Activated CD8-positive, alpha-beta memory T cell treated with anti-CD3 and anti-CD28 coated beads for 1 hour (primary cell): ENCODE measurements at regions not wholly inside any gene's neighbourhood (a gene's known extent, or its start where the extent isn't known, plus 50 kb on each side); places are given as distances from the start of the nearest gene placed in this dataset.

Experiments used
- DNase-seq, 2 donors: peaks; one replicate each; pipeline ENCODE4 v3.0.0-alpha.2; 2020; ENCODE audit warnings: low read depth in 1 of 2; ENCODE audit errors: extremely low read depth in 1 of 2

DNA sequence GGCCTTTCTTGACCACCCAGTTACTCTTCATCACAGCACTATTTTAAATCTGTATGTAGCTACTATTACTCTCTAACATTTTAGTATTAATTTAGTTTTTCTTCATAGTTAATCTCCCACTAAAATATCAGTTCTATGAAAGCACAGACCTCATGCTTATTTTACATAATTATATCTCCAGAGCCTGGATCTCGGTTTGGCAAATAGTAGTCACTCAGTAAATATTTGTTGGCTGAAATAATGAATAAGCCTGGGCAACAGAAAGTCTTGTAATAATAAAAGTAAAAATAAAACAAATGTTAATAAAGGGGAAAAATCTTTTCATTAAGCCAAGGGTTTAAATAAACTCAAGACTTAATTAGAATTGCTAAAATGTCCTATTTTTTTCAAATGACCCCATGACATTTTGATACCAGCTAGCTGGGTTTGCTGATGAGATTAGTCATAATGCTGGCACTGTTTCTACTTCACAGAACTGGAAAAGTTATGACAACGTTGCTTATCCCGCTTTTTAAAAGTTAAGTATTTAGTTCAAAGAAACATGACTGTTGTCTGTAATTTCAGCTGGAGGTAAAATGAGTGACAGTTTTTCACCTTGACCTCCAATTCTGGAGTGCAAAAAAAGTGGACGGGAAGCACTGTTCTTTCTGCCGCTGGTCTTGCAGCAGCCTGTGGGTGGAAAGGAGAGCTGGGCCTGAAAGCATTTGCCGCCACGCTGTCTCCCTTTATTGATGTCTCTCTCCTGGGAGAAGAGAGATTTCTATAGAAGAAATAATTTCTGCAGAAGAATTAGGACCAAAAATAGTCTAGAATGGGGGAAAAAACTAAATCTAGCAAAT is 85.2 kb upstream of the SPATA13 start:
- no peak for DNase-seq

DNA sequence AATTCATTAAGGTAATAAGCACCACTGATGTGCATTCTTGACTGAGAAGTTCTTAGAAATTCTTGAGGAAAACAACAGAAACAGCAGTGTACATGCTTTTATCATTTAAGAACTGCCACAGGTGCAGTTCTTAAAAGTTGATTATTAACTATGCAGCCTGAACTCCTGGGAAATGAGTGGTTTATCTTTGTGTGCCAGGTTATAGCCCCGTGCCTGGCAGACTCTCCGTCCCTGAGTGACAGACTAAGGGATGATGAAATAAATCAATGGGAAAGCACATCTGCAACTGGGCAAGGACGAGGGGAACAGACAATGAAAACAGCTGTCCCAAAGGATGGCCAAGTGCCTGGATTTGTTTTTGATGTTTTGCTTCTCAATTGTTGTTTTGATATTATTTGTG is 84.4 kb upstream of the SPATA13 start:
- DNase-seq: no peak

DNA sequence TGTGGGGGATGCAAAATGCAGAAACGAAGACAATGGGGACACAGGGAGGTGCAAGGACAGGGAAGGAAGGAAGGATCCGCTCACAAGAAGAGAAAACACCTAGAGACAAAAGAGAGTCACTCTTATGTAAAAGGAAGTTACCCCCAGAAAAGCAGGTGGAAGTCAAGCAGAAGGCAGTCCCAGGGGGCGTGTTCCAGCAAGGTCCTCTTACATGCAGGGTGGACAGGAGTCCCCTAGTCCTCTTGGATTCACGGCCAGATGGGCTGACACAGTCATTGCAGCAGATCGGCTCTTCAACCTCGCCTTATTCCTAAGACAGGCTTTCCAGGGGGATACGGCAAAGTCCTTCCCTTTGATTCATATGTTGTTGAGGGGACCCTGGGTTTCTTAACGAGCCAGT is 83.9 kb upstream of the SPATA13 start:
- DNase-seq: no peak

DNA sequence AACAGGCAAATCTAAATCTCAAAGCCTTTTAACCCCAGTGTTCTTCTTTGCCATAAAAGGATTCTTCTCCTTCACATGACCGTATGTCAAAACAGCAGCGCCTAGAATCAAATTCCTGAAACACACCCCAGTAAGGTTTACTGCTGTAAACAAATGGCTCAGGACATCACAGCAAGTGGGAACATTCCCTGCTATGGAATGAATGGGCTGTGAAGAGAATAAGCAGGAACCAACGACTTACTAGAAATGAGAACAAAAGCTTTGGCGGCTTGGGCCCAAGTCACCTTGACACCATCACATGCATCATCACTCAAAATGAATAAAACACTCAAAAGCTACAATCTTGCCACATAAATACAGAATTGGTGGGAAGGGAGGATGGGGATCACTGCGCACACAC is 80.4 kb upstream of the SPATA13 start:
- no peak for DNase-seq

DNA sequence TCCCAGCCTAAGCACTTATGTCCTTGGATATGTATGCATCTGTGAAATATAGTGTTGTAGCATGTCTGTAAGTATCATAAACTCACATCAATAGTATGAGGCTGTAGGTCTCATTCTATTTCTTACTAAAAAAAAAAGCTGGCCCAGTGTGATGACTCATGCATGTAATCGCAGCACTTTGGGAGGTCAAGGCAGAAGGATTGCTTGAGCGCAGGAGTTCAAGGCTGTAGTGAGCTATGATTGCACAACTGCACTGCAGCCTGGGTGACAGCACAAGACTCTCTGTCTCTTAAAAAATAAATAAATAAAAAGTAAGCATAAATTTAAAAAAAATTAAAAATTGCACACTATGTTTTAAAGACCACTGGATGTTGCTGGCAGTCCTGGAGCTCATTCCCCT is 79.1 kb upstream of the SPATA13 start:
- DNase-seq: no peak

DNA sequence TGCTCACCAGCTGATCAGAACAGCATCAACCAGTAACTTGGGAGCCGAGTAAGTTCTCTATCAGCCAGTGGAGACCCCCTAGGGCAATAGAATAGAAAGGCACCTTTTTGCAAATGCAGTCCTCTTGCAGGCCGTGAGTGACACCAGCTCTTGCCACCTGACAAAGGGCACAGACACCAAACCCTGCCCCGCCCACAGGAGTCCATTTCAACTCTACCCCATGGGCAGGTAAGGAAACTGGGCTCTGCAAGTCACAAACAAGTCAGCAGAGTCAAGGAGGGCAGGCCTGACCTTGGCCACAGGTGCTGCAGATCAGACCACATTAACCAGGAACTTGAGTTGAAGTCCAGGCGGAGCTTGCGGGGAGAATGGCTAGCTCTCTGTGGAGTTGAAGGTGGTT is 77.4 kb upstream of the SPATA13 start:
- DNase-seq: no peak

DNA sequence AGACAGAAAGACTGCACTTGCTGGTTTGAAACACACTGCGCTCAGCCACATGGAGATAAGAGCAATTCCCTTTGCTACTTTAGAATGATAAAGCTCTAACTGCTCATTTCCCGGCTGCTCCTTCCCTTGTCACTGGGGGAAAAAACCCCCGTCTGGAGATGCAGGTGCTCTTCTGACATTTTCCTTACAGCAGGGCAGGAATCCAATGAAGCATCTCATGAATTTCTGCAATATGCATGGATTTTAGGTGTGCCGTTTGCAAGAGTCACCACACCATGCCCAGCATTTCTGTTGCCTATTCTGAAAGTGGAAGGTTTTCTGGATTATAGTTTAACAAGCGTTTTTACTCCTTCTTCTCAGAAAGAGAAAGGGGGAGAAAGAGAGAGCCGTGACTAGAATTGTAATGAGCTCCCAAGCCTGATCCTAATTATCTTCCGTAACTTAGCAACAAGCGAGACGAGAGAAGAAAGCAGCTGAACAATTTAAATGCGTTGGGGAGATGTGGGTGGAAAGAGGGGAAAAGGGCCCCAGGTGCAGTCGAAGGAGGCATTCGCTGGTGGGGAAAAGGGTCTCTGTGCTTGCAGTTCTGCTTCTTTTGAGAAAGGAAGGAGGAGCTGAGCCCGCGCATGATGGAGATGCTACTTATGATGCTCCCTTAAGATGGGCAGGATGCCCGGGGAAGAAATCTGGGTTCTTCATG is 76.6 kb upstream of the SPATA13 start:
- no peak for DNase-seq

DNA sequence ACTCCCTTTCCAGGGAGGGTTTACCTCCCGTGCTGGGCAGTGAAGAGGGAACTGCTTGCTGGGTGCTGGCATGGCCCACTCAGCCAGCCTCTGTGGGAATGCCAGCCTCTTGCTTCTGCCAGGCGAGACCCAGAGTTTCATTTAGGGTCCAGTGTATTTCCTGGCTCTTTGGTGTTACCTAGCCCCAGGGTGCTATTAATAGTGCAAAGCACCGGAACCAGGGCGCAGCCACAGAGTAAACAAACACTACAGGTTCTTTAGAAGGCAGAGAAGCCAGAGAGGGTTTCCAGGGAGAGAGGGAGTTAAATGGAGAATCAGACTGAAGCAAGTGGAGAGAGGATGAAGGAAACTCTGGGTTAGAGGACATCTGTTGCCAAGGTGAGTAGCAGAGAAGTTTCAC is 74.9 kb upstream of the SPATA13 start:
- no peak for DNase-seq

DNA sequence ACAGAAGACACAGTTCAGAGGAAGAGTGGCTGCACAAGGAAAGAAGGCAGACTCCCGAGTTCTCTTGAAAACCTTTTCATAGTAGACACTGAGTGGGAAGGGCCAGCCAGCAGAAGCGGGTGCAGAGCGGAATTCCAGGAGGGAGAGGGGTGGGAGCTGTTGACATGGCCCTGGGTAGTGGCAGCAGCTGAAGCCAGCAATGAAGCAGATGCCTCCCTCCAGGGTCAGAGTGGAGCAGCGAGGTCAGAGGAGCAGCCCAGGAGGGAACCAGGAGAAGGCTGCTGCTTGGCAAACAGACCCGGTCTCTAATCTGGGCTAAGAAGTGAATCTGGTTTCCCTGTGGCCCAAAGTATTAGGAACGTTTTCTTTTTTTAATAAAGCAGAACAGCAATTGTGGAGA is 73.9 kb upstream of the SPATA13 start:
- DNase-seq: no peak

DNA sequence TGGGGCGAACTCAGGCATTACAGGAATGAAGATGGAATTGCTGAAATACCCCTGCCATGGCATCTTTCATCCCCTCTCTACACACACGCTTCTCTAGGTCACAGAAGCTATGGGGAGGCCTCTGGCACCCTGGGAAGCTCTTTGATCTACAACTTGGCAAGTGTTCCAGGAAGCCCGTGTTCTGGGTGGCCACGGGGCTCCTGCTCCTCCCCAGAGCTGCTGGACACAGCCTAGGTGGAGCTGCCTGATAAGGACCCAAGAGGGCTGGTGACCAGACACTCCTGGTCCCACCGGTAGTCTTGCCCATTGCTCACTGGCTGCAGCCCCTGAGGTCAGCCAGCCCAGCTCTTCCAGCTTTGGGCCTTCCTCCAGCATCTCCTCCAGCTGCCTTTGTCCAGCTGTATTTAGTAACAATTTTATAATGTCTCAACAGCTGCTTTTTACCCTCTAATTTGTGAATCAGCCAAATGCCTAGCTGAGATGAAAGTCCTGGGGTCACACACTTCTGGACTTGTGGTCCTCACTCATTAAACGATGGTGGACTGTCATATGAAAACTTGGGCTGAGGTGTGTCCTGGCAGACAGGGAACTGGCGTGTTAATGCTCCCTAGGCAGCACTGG is 72.8 kb upstream of the SPATA13 start:
- DNase-seq: no peak

DNA sequence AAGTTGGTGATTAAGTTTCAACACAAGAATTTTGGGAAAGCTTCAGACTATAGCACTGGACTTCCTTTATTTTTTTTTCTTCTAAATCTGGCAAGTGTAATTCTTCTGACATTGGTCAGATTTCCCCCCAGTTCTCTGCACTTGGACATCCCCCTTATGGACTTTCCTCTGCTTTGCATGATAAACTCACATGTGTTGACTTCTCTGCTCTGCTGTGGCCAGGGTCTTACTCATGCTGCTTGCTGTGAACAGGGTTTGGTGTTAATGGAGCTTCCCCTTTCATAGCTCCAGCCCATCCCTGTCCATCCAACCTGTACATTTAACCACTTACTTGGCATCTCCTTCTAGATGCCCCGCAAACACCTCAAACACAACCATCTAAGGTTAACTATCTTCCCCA is 70.5 kb upstream of the SPATA13 start:
- no peak for DNase-seq

DNA sequence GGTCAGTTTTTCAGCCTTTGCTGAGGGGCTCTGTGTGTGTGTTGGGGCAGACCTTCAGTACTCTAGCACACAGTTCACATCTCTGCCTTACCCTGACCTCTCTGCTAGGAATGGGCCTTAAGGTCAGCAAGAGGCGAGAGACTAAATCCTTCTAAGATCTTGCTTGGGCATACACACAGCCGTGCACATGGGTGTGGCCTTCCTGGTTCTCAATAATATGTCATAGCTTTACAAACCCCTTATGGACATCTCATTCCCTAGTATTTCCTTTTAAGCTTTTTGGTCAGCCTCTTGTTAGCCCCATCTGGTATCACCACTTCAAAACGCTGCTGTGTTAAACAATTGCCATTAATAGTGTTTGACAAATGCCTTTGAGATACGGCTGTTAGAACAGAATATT is 69.4 kb upstream of the SPATA13 start:
- no peak for DNase-seq

DNA sequence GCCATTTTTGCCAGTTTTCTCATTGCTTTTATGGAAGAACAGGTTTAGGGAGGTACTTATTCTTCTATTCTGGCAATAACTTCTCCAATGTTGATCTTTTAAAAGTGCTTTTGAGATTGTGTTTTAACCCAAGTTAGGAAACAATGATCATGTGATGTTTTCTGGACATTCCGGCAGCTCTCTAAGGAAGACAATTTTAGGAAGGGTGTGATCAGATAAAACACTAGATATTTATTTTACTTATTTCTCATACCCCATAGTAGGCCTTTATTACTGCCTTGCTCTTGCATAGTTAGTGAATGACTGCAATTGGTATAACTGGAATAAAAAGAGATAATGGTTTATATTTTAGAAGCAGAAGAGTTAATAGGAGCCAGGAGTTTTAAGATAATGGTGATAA is 68.4 kb upstream of the SPATA13 start:
- DNase-seq: no peak

DNA sequence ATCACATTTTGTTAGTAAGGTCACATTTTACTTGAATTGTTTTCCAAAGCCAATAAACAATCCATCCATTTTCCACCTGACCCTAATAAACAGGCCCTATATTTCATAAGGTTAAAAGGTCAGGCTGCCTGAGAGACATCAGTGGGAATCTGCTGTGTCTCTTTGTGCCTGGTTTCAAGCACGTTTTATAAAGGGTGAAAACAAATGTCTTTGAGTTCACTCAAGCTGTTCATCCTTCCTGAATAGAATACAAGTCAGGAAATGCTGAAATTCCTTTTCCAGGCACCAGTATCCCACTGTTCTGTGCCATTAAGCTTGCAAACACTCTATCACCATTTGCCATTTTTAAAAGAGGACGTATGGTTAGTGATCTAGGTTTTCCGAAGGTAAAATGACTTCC is 67.5 kb upstream of the SPATA13 start:
- DNase-seq: no peak

DNA sequence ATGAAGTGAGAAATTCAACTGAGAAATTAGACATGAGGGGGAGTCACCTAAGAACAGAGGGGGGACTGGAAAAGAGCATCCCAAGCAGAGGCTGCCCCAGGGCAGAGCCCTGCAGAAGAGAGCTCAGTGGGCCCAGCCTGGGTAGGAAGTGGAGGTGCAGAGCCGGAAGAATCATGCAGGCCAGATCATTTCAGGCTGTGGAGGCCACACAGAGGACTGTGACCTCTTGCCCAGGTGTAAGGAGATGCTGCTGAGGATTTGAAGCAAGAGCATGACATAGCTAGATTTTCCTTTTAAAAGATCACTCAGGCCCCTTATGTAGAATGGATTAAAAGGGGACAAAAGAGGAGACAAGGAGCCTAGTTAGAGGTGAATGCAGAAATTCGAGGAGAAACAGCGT is 63.9 kb upstream of the SPATA13 start:
- no peak for DNase-seq

DNA sequence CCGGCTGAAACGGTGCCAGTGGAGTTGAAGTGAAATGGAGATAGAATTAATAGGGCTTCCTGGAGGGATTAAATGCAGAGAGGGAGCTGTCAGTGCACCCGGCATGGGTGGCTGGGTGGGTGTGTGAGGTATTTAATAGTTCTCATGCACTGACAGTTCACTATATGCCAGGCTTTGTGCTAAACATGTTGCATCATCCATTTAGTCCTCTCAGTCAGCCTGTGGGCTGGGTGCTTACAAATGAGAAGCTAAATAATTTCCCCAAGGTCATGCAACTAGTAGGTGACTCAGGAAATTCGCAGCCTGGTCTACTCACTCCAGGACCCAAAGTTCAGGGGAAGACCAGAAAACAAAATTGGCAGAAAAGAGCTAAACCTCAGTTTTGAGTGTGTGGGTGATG is 63.5 kb upstream of the SPATA13 start:
- no peak for DNase-seq

DNA sequence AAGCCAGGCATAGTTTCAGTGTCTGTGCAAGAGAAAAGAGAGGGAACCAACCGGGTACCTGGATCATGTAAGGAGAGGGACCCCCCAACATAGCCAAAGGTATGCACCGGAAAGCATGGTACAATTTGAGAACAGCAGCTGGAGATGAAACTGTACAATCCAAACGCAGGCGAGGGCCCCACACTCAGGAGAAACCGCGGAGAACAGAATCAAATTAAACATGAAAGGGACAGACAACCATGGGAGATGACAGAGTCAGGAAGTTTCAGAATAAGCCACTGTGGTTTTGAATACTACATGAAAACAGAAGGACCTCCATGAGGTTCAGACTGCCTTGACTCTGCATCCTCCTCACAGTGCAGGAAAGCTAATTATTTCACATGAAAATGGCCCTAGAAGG is 62.9 kb upstream of the SPATA13 start:
- DNase-seq: no peak

DNA sequence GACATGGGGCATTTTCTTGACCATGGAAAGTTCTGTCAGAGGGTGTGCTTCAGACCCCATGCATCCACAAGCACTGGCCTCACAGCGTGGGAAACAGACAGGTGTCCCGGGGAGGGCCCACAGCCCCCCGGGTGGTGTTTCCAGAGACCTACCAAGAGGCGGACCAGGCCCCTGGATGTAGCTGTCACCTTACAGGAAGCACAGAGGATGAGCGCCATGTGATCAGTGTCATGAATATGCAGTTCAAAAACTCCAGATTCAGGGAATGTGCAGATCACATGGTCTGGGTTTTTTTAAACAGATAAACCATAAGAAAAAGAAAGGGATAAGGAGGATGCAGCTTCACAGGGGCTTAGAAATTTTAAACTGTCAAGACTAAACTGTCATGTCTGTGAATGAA is 61.0 kb upstream of the SPATA13 start:
- DNase-seq: no peak

DNA sequence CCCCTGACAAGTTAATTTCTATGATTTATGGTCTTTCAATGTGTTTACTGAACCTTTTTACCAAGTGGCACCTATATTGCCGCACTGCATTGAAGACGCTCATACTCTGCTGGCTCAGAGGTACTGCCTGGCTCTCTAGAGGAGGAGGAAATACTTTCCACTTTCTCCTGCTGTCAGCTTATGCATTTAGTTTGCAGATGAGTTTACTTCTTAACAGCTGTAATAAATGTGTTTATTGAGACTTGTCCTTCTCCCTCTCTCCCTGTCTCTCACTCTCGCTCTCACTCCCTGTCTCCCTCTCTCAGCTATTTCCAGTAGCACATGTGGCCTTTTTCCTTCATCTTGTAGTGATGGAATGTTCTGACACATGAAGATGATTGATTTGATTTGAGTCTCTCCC is 60.3 kb upstream of the SPATA13 start:
- no peak for DNase-seq

DNA sequence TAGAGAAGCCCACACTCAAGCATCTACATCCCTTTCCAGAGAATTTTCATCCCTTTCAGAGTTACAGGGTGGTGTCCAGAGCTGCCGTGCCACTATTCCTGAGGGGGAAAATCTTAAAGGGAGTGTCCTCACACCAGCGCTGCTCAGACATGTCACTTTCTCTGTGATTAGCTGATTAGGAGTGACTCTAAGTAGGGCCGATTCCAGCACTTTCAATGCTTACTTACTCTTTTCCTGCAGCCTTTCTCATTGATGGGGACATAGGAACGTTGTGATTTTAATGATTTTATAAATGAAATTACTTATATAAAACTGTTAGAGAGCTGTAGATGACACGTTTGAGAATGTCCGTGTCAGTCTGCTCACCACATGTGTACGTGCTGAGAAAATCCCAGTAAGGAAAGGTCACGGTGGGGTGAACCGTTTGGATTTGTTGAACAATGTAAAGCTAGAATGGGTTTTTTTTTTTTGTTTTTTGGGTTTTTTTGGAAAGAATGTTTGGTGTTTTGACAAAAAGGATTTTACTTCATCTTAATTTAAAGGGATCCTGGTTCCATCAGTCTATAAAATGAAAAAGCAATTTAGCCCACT is 56.6 kb upstream of the SPATA13 start:
- DNase-seq: no peak

DNA sequence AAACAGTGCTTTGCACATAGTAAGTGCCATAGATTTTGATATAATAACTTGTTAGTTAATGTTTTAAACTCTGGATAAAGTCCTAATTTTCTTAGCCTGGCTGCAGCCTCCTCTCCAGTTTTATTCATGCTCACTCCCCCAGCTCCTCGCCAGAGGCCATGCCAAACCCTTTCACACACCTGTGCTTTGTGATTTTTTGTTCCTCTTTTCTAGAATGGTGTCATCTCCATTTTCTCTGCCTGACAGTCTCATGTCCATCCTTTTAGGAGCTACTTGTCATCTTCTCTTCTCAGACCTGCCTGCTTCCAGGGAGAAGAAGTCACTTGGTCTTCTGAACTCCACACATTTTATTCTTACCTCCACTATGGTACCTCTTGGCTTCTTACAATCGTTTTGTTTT is 55.8 kb upstream of the SPATA13 start:
- DNase-seq: no peak

DNA sequence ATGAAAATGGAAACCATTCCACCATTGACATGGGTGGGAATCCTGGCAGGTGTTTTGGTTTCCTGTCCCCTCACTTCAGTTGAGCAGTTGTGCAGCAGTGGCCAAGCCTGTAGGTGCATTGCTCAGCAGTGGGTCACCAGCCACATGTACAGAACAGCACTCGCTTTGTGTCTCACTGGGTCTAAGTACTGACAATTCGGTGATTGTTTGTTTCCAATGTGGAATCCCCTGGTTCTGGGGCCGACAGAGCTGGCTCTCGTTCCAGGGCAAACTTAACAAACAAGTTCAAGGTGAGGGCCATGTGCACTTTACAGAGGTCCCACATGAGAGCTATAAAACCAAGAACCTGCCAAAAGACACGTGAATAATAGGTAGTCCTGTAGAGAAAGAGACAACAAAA is 54.1 kb upstream of the SPATA13 start:
- DNase-seq: no peak
